Natural killer cell (primary cell): ENCODE measurements at regions not wholly inside any gene's neighbourhood (a gene's known extent, or its start where the extent isn't known, plus 50 kb on each side); places are given as distances from the start of the nearest gene placed in this dataset.

ENCODE experiments used
- ATAC-seq, 3 donors: fragments of 150-1000 bp in 2 of 3; fragments of 200-7000 bp in 1 of 3; cut with Tn5 transposase; 1 replicate in 1 of 3; 2 replicates in 2 of 3; pipeline ENCODE4 v1.10.0; 2021; ENCODE audit warnings: mild to moderate bottlenecking in 2 of 3, moderate library complexity in 2 of 3
- DNase-seq, 2 donors: peaks; one replicate each; pipeline versions ENCODE4 v3.0.0 to v3.0.0-alpha.2; 2013 to 2021; ENCODE audit warnings: mixed read lengths in 1 of 2
- H3K27ac ChIP-seq: one replicate; pipeline ENCODE4 v1.5.1; 2013; ENCODE audit warnings: mild to moderate bottlenecking, low read length
- H3K27me3 ChIP-seq: one replicate; pipeline ENCODE4 v1.6.1; 2013; ENCODE audit warnings: low read length; ENCODE audit not compliant: control insufficient read depth, insufficient read depth
- H3K36me3 ChIP-seq: one replicate; pipeline ENCODE4 v1.6.1; 2013; ENCODE audit warnings: low read length; ENCODE audit not compliant: control insufficient read depth, insufficient read depth
- H3K4me1 ChIP-seq: one replicate; pipeline ENCODE4 v1.6.1; 2013; ENCODE audit warnings: low read length; ENCODE audit not compliant: control insufficient read depth, insufficient read depth
- H3K4me3 ChIP-seq: one replicate; pipeline ENCODE4 v1.5.1; 2013; ENCODE audit warnings: low read length
- H3K9me3 ChIP-seq: one replicate; pipeline ENCODE4 v1.6.1; 2013; ENCODE audit warnings: low read length; ENCODE audit not compliant: control insufficient read depth, insufficient read depth
- H3K27ac Mint-ChIP-seq, 2 donors: one replicate each; pipeline ENCODE4 v1.8.0; 2022; ENCODE audit warnings: mild to moderate bottlenecking in 2 of 2, mixed read lengths in 2 of 2, moderate library complexity in 1 of 2
- H3K27me3 Mint-ChIP-seq, 2 donors: one replicate each; pipeline ENCODE4 v1.8.0; 2022; ENCODE audit warnings: low read depth in 2 of 2, mixed read lengths in 2 of 2
- H3K36me3 Mint-ChIP-seq: one replicate; pipeline ENCODE4 v1.8.0; 2022; ENCODE audit warnings: mixed read lengths
- H3K4me1 Mint-ChIP-seq, 2 donors: one replicate each; pipeline ENCODE4 v1.8.0; 2022; ENCODE audit warnings: mixed read lengths in 2 of 2
- H3K4me3 Mint-ChIP-seq: one replicate; pipeline ENCODE4 v1.8.0; 2022; ENCODE audit warnings: mild to moderate bottlenecking, moderate library complexity, mixed read lengths
- H3K9me3 Mint-ChIP-seq, 2 donors: one replicate each; pipeline ENCODE4 v1.8.0; 2022; ENCODE audit warnings: mixed read lengths in 2 of 2
- WGBS: methylation state at CpG from one replicate; pipeline ENCODE4 v1.1.7; 2013; ENCODE audit warnings: missing lambda C conversion rate; ENCODE audit not compliant: insufficient coverage; 5-methylcytosine and 5-hydroxymethylcytosine counted together
- intact Hi-C: fragments of 100-400 bp; cut with micrococcal nuclease; formaldehyde crosslinking; loops from one replicate; pipeline ENCODE4 v1.14.2; 2022
- TF ChIP-seq, protein P1 (sequence below): fragments of 200-600 bp; IDR thresholded peaks from one replicate; pipeline ENCODE4 v1.8.0; 2022; ENCODE audit warnings: antibody characterized with exemption

DNA sequence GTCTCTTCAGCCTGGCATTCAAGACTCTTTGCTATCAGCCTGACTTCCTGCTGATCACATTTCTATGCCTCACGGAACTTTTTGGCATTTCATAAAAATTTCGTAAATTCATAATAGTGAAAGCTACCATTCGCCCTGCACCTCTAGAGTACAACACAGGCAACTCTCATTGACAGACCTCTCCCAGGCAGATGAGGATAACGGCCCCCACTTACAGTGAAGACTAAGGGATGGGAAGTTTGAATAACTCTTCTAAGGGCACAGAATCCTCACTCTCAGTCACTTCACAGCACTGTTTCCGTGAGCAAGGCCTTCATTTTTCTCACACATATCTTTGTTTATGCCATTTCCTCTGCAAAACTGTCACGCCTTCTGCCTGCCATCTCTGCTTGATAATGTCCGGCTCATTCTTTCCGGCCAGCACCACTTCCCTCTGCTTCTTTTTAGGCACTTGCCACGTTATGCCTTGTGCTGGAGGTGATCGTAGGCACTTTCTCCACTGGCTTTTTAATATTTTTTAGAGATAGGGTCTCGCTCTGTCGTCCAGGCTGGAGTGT is 224.1 kb upstream of the HES1 start:
- H3K27me3 Mint-ChIP-seq: no peaks in the 10 kb centered on the region
- WGBS: 73% methylated on average over 11 of the region's 12 CpGs
- H3K4me1 ChIP-seq: no peaks in the 10 kb centered on the region
- no peak overlapping the region for H3K4me3 ChIP-seq
- no peaks in the 10 kb centered on the region for H3K36me3 Mint-ChIP-seq
- intact Hi-C loops: no loop called here
- H3K4me1 Mint-ChIP-seq: peaks cover 13 to 19% of the 10 kb centered on the region in 2 donors
- H3K27me3 ChIP-seq: no peaks in the 10 kb centered on the region
- peak in 1 of 3 donors; percentile 26 for ATAC-seq
- no peaks in the 10 kb centered on the region for H3K9me3 Mint-ChIP-seq
- H3K27ac ChIP-seq: no peak overlapping the region
- peak overlapping the region; percentile 50 to 78 for H3K27ac Mint-ChIP-seq
- TF ChIP-seq, protein P1, sequence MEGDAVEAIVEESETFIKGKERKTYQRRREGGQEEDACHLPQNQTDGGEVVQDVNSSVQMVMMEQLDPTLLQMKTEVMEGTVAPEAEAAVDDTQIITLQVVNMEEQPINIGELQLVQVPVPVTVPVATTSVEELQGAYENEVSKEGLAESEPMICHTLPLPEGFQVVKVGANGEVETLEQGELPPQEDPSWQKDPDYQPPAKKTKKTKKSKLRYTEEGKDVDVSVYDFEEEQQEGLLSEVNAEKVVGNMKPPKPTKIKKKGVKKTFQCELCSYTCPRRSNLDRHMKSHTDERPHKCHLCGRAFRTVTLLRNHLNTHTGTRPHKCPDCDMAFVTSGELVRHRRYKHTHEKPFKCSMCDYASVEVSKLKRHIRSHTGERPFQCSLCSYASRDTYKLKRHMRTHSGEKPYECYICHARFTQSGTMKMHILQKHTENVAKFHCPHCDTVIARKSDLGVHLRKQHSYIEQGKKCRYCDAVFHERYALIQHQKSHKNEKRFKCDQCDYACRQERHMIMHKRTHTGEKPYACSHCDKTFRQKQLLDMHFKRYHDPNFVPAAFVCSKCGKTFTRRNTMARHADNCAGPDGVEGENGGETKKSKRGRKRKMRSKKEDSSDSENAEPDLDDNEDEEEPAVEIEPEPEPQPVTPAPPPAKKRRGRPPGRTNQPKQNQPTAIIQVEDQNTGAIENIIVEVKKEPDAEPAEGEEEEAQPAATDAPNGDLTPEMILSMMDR: no peak
- H3K36me3 ChIP-seq: no peaks in the 10 kb centered on the region
- no peak overlapping the region for H3K4me3 Mint-ChIP-seq
- DNase-seq: peak in 1 of 2 donors; percentile 10
- no peaks in the 10 kb centered on the region for H3K9me3 ChIP-seq

DNA sequence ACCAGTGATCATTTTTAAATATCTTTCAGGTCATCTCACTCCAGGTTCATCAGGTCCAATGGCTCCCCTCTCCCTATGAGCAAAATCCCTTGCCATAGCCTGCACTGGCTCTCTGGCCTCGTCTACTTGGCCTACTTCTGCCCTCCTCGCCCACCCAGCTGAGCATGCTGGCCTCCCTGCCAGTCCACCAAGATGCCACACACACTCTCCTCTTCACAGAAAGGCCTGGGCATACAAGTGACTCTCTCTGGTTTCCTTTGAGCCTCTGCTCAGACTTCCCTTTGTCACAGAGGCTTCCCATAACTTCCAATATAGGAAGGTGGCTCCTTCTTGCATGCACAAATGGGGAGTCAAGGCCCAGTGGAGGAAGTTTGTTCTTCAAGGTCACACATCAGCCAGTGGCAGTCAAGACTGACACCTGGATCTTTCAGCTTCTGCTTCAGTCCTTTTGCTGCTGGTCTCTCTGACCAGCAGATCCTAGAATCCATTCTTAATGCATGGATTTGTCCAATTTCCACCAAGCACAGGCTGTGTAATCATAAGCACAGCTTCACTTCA is 223.2 kb upstream of the HES1 start:
- intact Hi-C loops: no loop called here

DNA sequence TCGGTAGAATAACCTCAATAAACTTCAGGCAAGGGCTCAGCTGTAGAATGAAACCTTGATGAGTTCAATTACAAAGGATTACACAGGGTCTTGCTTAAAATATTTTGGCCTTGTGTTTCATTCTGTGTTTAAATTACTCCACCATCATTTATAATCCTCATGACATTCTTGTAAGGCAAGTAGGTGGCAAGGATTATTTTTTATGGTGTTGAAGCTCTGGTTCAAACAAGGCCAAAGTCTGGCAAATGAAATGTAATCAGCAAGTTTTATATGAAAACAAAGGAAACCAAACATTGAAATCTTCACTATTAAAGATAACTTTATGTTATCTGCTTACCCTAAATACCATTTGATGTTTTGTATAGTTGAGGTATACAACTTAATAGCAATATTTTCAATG is 221.3 kb upstream of the HES1 start:
- H3K36me3 ChIP-seq: no peaks in the 10 kb centered on the region
- H3K9me3 ChIP-seq: no peaks in the 10 kb centered on the region
- no peaks in the 10 kb centered on the region for H3K4me1 ChIP-seq
- TF ChIP-seq, protein P1: no peak
- no peaks in the 10 kb centered on the region for H3K9me3 Mint-ChIP-seq
- peaks cover 13 to 19% of the 10 kb centered on the region in 2 donors for H3K4me1 Mint-ChIP-seq
- intact Hi-C loops: no loop called here
- no peak overlapping the region for H3K27ac Mint-ChIP-seq
- 100% methylated on average over 1 of the region's 1 CpG for WGBS
- no peak overlapping the region for H3K4me3 Mint-ChIP-seq
- H3K27me3 ChIP-seq: no peaks in the 10 kb centered on the region
- peaks cover 0 to 3% of the 10 kb centered on the region in 2 donors for H3K27me3 Mint-ChIP-seq
- no peak overlapping the region for H3K27ac ChIP-seq
- H3K36me3 Mint-ChIP-seq: no peaks in the 10 kb centered on the region
- ATAC-seq (no peak), DNase-seq (no peak)
- H3K4me3 ChIP-seq: no peak overlapping the region

More for the DNA sequence above, 223.2 kb upstream of the HES1 start:
- no peak overlapping the region for H3K4me3 ChIP-seq
- no peaks in the 10 kb centered on the region for H3K4me1 ChIP-seq
- no peaks in the 10 kb centered on the region for H3K36me3 ChIP-seq
- Mint-ChIP-seq H3K27me3 (no peaks in the 10 kb centered on the region), H3K4me3 (no peak overlapping the region), H3K4me1 (peaks cover 13 to 19% of the 10 kb centered on the region in 2 donors), H3K9me3 (no peaks in the 10 kb centered on the region), H3K27ac (peak overlapping the region in 1 of 2 donors; percentile 78), H3K36me3 (no peaks in the 10 kb centered on the region)
- 90% methylated on average over 2 of the region's 2 CpGs for WGBS
- ATAC-seq (no peak), DNase-seq (no peak)
- no peak overlapping the region for H3K27ac ChIP-seq
- TF ChIP-seq, protein P1: no peak
- no peaks in the 10 kb centered on the region for H3K27me3 ChIP-seq
- H3K9me3 ChIP-seq: no peaks in the 10 kb centered on the region

DNA sequence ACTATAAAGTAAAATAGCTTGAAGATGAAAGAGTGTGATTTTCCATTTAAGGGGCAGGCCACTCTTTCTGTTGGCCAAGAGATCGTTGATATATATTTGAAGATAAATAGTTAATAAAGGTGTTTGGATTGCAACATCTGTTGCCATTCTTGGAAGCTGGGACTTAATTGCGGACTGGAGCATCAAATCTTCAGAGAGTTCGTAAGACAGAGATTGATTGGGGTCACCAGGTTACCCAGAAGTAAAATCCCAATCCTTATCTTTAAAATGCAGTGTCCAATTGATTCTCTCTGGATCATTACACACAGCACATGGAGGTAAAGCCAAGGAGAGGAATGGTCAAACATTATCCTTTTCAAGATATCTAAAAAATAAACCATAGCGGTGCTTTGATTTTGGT is 220.8 kb upstream of the HES1 start:
- no peak for DNase-seq
- intact Hi-C loops: no loop called here
- Histone ChIP-seq H3K27me3 (no peaks in the 10 kb centered on the region), H3K4me1 (no peaks in the 10 kb centered on the region), H3K36me3 (no peaks in the 10 kb centered on the region), H3K27ac (no peak overlapping the region), H3K4me3 (no peak overlapping the region), H3K9me3 (no peaks in the 10 kb centered on the region)
- TF ChIP-seq, protein P1: no peak
- H3K27me3 Mint-ChIP-seq: peaks cover 0 to 3% of the 10 kb centered on the region in 2 donors
- H3K36me3 Mint-ChIP-seq: no peaks in the 10 kb centered on the region
- 92% methylated on average over 4 of the region's 4 CpGs for WGBS
- no peak overlapping the region for H3K4me3 Mint-ChIP-seq
- no peak for ATAC-seq
- no peak overlapping the region for H3K27ac Mint-ChIP-seq
- H3K4me1 Mint-ChIP-seq: peaks cover 13 to 19% of the 10 kb centered on the region in 2 donors
- no peaks in the 10 kb centered on the region for H3K9me3 Mint-ChIP-seq
